Mesenchymal stem cell (in vitro differentiated cells and primary cell): ENCODE measurements at regions not wholly inside any gene's neighbourhood (a gene's known extent, or its start where the extent isn't known, plus 50 kb on each side); places are given as distances from the start of the nearest gene placed in this dataset.

ENCODE experiments used
- DNase-seq: peaks from one replicate; pipeline ENCODE4 v3.0.0-alpha.2; 2013
- H2AFZ ChIP-seq: one replicate; pipeline ENCODE4 v1.6.1; 2013; ENCODE audit warnings: low read depth, mild to moderate bottlenecking, control low read depth, inconsistent platforms, low read length, moderate library complexity
- H2AK5ac ChIP-seq: 2 replicates; pipeline ENCODE4 v1.6.1; 2013; ENCODE audit warnings: low read length, moderate library complexity, mild to moderate bottlenecking, inconsistent platforms; ENCODE audit not compliant: severe bottlenecking
- H2BK120ac ChIP-seq: one replicate; pipeline ENCODE4 v1.6.1; 2013; ENCODE audit warnings: low read depth, mild to moderate bottlenecking, inconsistent platforms, low read length, moderate library complexity
- H2BK12ac ChIP-seq, 2 experiments: one replicate each; pipeline ENCODE4 v1.6.1; 2013; ENCODE audit warnings: inconsistent platforms in 2 of 2, low read length in 2 of 2, mild to moderate bottlenecking in 2 of 2, moderate library complexity in 2 of 2, control low read depth in 1 of 2
- H2BK15ac ChIP-seq: one replicate; pipeline ENCODE4 v1.6.1; 2013; ENCODE audit warnings: mild to moderate bottlenecking, low read depth, inconsistent platforms; ENCODE audit not compliant: poor library complexity, severe bottlenecking
- H2BK5ac ChIP-seq: 2 replicates; pipeline ENCODE4 v1.6.1; 2013; ENCODE audit warnings: low read depth, mild to moderate bottlenecking, low read length, control low read depth, inconsistent platforms; ENCODE audit not compliant: poor library complexity, severe bottlenecking
- H3K14ac ChIP-seq, 2 experiments: one replicate each; pipeline ENCODE4 v1.6.1; 2013; ENCODE audit warnings: inconsistent platforms in 2 of 2, low read length in 2 of 2, control low read depth in 1 of 2, mild to moderate bottlenecking in 1 of 2, moderate library complexity in 1 of 2
- H3K18ac ChIP-seq, 2 experiments: one replicate each; pipeline ENCODE4 v1.6.1; 2013; ENCODE audit warnings: inconsistent platforms in 2 of 2, low read length in 2 of 2, control low read depth in 1 of 2, low read depth in 1 of 2, mild to moderate bottlenecking in 1 of 2
- H3K23ac ChIP-seq, 2 experiments: one replicate each; pipeline ENCODE4 v1.6.1; 2013; ENCODE audit warnings: inconsistent platforms in 2 of 2, low read length in 2 of 2, mild to moderate bottlenecking in 2 of 2, moderate library complexity in 2 of 2, control low read depth in 1 of 2
- H3K27ac ChIP-seq: 2 replicates; pipeline ENCODE4 v1.5.1; 2013; ENCODE audit warnings: mild to moderate bottlenecking, moderate library complexity, low read length, control low read depth, inconsistent platforms; ENCODE audit not compliant: poor library complexity, severe bottlenecking
- H3K27me3 ChIP-seq, 2 experiments: 2 replicates each; pipeline versions ENCODE4 v1.6.1 to v1.7.0; 2013; ENCODE audit warnings: low read length in 2 of 2, mild to moderate bottlenecking in 2 of 2, moderate library complexity in 2 of 2, control low read depth in 1 of 2, inconsistent platforms in 1 of 2; ENCODE audit not compliant: control insufficient read depth in 1 of 2, insufficient read depth in 1 of 2
- H3K36me3 ChIP-seq, 2 experiments: 2 replicates each; pipeline versions ENCODE4 v1.6.1 to v1.7.0; 2013; ENCODE audit warnings: low read length in 2 of 2, control low read depth in 1 of 2, inconsistent platforms in 1 of 2, low read depth in 1 of 2, mild to moderate bottlenecking in 1 of 2; ENCODE audit not compliant: insufficient read depth in 2 of 2, control insufficient read depth in 1 of 2
- H3K4ac ChIP-seq, 2 experiments: one replicate each; pipeline ENCODE4 v1.6.1; 2013; ENCODE audit warnings: inconsistent platforms in 2 of 2, low read length in 2 of 2, mild to moderate bottlenecking in 2 of 2, moderate library complexity in 2 of 2, control low read depth in 1 of 2, low read depth in 1 of 2
- H3K4me1 ChIP-seq: 2 replicates; pipeline ENCODE4 v1.6.1; 2013; ENCODE audit warnings: low read depth, low read length, control low read depth; ENCODE audit not compliant: control insufficient read depth, insufficient read depth
- H3K4me2 ChIP-seq: 2 replicates; pipeline ENCODE4 v1.6.1; 2013; ENCODE audit warnings: low read length, mild to moderate bottlenecking, inconsistent platforms; ENCODE audit not compliant: poor library complexity, severe bottlenecking
- H3K4me3 ChIP-seq, 2 experiments: 2 replicates each; pipeline versions ENCODE4 v1.5.1 to v1.7.0; 2013; ENCODE audit warnings: low read length in 2 of 2, mild to moderate bottlenecking in 2 of 2, control low read depth in 1 of 2, low read depth in 1 of 2; ENCODE audit not compliant: insufficient read depth in 1 of 2
- H3K79me1 ChIP-seq: replicated peaks from 2 replicates; pipeline ENCODE4 v1.6.1; 2013; ENCODE audit warnings: mild to moderate bottlenecking, control low read depth, low read length, inconsistent platforms; ENCODE audit not compliant: poor library complexity, severe bottlenecking
- H3K9ac ChIP-seq: 2 replicates; pipeline ENCODE4 v1.7.0; 2013; ENCODE audit warnings: mild to moderate bottlenecking, low read length, moderate library complexity
- H3K9me3 ChIP-seq: 2 replicates; pipeline ENCODE4 v1.7.0; 2013; ENCODE audit warnings: mild to moderate bottlenecking, low read length; ENCODE audit not compliant: control insufficient read depth
- H4K8ac ChIP-seq: one replicate; pipeline ENCODE4 v1.6.1; 2013; ENCODE audit warnings: inconsistent platforms, mild to moderate bottlenecking, low read length, moderate library complexity
- H4K91ac ChIP-seq: one replicate; pipeline ENCODE4 v1.6.1; 2013; ENCODE audit warnings: mild to moderate bottlenecking, low read length, inconsistent platforms
- WGBS: methylation state at CpG from one replicate; pipeline ENCODE4 v1.1.7; 2013; ENCODE audit warnings: mixed read lengths; 5-methylcytosine and 5-hydroxymethylcytosine counted together

- Histone ChIP-seq H3K4me3 (no peak overlapping the region), H2BK12ac (no peak overlapping the region), H2BK15ac (no peak overlapping the region), H3K9me3 (no peaks in the 10 kb centered on the region), H3K4me1 (peaks cover 4% of the 10 kb centered on the region), H3K27ac (no peak overlapping the region), H2BK120ac (no peak overlapping the region), H2BK5ac (no peak overlapping the region), H2AK5ac (no peak overlapping the region), H3K14ac (no peak overlapping the region), H3K79me1 (no peaks in the 10 kb centered on the region), H3K9ac (no peak overlapping the region), H3K27me3 (peaks cover 0 to 4% of the 10 kb centered on the region in 2 experiments), H3K4ac (no peak overlapping the region), H3K36me3 (no peaks in the 10 kb centered on the region), H3K4me2 (no peak overlapping the region), H4K91ac (no peak overlapping the region), H3K23ac (no peak overlapping the region), H3K18ac (no peak overlapping the region), H4K8ac (no peak overlapping the region), H2AFZ (no peak overlapping the region)
- peak; percentile 12 for DNase-seq
- WGBS: 73% methylated on average over 6 of the region's 6 CpGs
Measured at GRCh38 chr12:127381681-127382080, 885.3 kb upstream of the TMEM132C start.

DNA sequence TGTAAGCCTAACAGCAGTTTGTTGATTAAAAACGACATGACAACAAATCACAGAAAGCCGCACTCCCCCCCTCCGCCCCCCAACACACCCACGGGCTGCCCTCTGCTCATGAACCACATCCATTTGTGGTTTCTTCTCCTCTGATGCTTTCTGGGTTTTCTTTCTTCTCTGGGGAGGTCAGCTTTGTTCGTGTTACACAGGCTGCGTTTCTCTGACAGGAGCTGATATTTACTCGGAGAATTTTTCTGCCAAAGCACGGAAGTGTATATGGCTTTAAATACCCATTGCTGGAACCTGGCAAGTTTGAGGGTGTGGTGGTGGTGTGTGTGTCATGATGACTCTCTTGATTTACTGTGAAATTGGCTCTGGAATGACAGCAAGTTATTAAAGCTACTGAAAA is 883.7 kb upstream of the TMEM132C start:
- no peak overlapping the region for H4K91ac ChIP-seq
- H3K27ac ChIP-seq: no peak overlapping the region
- peak; percentile 37 for DNase-seq

DNA sequence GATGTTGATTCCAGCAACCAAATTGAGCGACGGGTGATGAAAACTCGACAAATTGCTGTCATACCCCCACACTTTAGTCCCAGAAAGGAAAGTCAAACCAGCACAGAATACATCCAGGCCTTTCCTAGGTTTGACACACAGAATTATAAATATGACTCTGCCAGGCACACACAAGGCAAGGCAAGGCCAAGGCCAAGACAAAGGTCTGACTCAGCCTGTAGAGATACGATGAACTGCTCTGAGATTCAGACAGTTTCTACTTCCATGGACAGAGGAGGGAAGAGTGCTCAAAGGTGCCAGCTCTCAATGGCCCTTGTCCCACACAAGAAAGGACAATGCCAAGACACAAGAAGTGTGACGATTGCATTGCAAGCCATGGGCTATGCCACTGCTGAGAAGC is 880.2 kb upstream of the TMEM132C start:
- Histone ChIP-seq H3K4me1 (peaks cover 5% of the 10 kb centered on the region), H3K18ac (no peak overlapping the region), H3K23ac (no peak overlapping the region), H3K36me3 (no peaks in the 10 kb centered on the region), H3K9ac (no peak overlapping the region), H3K79me1 (no peaks in the 10 kb centered on the region), H3K27ac (no peak overlapping the region), H4K8ac (no peak overlapping the region), H3K14ac (no peak overlapping the region), H2BK12ac (no peak overlapping the region), H3K4ac (no peak overlapping the region), H3K9me3 (no peaks in the 10 kb centered on the region), H3K27me3 (peaks cover 0 to 22% of the 10 kb centered on the region in 2 experiments), H4K91ac (no peak overlapping the region), H2BK15ac (no peak overlapping the region), H2BK120ac (no peak overlapping the region), H3K4me3 (no peak overlapping the region), H2BK5ac (no peak overlapping the region), H2AK5ac (no peak overlapping the region), H2AFZ (no peak overlapping the region), H3K4me2 (no peak overlapping the region)
- WGBS: 74% methylated on average over 5 of the region's 5 CpGs
- no peak for DNase-seq

More for the DNA sequence above, 883.7 kb upstream of the TMEM132C start:
- Histone ChIP-seq H2BK12ac (no peak overlapping the region), H3K9ac (peak overlapping the region; percentile 17), H3K4me3 (no peak overlapping the region), H3K27me3 (peaks cover 0 to 9% of the 10 kb centered on the region in 2 experiments), H3K79me1 (no peaks in the 10 kb centered on the region), H2BK5ac (no peak overlapping the region), H3K4ac (no peak overlapping the region), H4K8ac (no peak overlapping the region), H3K23ac (no peak overlapping the region), H3K14ac (no peak overlapping the region), H3K18ac (no peak overlapping the region), H3K36me3 (no peaks in the 10 kb centered on the region), H2BK15ac (no peak overlapping the region), H2BK120ac (no peak overlapping the region), H3K4me1 (peaks cover 4% of the 10 kb centered on the region), H2AFZ (no peak overlapping the region), H3K4me2 (no peak overlapping the region), H2AK5ac (no peak overlapping the region), H3K9me3 (no peaks in the 10 kb centered on the region)
- WGBS: 64% methylated on average over 8 of the region's 8 CpGs

DNA sequence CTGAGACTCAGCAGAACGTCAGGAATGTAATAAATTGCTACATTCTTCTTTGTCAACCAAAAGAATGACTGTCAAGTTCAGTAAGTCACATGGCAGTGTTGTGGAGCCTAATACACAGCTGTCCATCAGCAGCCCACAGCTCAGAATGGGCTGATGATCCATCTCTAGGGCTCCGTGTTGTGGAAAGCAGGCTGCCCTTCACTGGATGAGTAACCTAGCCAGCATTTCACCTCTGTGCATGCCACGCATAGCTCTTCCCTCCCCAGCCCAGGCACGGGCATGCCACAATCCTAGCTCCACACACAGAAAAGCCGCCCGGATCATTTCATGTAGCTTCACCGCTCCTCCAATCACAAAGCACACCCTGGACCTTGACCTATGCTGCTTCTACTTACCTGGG is 878.0 kb upstream of the TMEM132C start:
- H3K9ac ChIP-seq: no peak overlapping the region
- H2AK5ac ChIP-seq: no peak overlapping the region
- H3K27me3 ChIP-seq: peaks cover 0 to 18% of the 10 kb centered on the region in 2 experiments
- no peak overlapping the region for H3K4me3 ChIP-seq
- DNase-seq: no peak
- no peak overlapping the region for H3K23ac ChIP-seq
- H4K91ac ChIP-seq: no peak overlapping the region
- no peak overlapping the region for H2BK15ac ChIP-seq
- H3K36me3 ChIP-seq: no peaks in the 10 kb centered on the region
- H2BK5ac ChIP-seq: no peak overlapping the region
- H2BK120ac ChIP-seq: no peak overlapping the region
- no peak overlapping the region for H4K8ac ChIP-seq
- H3K14ac ChIP-seq: no peak overlapping the region
- no peak overlapping the region for H2BK12ac ChIP-seq
- no peak overlapping the region for H3K4ac ChIP-seq
- H2AFZ ChIP-seq: no peak overlapping the region
- no peaks in the 10 kb centered on the region for H3K9me3 ChIP-seq
- H3K79me1 ChIP-seq: no peaks in the 10 kb centered on the region
- H3K4me1 ChIP-seq: peaks cover 5% of the 10 kb centered on the region
- no peak overlapping the region for H3K27ac ChIP-seq
- H3K18ac ChIP-seq: no peak overlapping the region
- WGBS: 75% methylated on average over 6 of the region's 7 CpGs
- H3K4me2 ChIP-seq: no peak overlapping the region
